ENCODE measurements at regions not wholly inside any gene's neighbourhood (a gene's known extent, or its start where the extent isn't known, plus 50 kb on each side); places are given as distances from the start of the nearest gene placed in this dataset.

DNA sequence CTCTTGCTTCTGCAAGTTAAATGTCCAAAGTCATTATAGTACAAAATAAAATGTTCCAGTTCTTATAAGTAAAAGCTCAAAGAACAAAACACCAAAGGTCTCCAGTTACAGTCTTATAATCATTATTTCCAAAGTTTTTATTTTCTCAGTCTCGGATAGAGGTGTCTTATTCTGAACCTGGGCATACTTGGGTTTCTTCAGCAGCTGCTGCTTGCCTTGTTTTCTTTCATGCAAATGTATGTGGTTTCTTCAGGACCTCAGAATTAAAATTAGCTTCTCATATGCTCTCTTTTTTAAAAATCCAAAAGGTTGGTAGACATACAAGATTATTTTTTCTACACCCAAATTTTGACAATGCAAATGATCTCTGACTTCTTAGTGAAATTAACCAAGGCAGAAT, 383.0 kb downstream of the METTL4 start:
- Mint-ChIP-seq H3K4me3 (no peak overlapping the region), H3K4me1 (no peaks in the 10 kb centered on the region), H3K9me3 (peaks cover 23% of the 10 kb centered on the region), H3K27me3 (ENCODE audit: low read depth) (no peaks in the 10 kb centered on the region; the same call in 1 of the 2 replicates), H3K27ac (no peak overlapping the region), H3K36me3 (peaks cover 6% of the 10 kb centered on the region; the same call in 1 of the 2 replicates)
- ATAC-seq (no peak), DNase-seq (ENCODE audit: low spot score) (no peak)
- TF ChIP-seq, protein P1, sequence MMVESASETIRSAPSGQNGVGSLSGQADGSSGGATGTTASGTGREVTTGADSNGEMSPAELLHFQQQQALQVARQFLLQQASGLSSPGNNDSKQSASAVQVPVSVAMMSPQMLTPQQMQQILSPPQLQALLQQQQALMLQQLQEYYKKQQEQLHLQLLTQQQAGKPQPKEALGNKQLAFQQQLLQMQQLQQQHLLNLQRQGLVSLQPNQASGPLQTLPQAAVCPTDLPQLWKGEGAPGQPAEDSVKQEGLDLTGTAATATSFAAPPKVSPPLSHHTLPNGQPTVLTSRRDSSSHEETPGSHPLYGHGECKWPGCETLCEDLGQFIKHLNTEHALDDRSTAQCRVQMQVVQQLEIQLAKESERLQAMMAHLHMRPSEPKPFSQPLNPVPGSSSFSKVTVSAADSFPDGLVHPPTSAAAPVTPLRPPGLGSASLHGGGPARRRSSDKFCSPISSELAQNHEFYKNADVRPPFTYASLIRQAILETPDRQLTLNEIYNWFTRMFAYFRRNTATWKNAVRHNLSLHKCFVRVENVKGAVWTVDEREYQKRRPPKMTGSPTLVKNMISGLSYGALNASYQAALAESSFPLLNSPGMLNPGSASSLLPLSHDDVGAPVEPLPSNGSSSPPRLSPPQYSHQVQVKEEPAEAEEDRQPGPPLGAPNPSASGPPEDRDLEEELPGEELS (CRISPR knock-in tag; IDR thresholded peaks at IDR 0.05) = no peak
- TF ChIP-seq GRHL2 (CRISPR knock-in tag; IDR thresholded peaks at IDR 0.05; ENCODE audit: insufficient replicate concordance, severe bottlenecking) = no peak
- ChIA-PET CTCF (no interaction called here), POLR2A (no interaction called here)

DNA sequence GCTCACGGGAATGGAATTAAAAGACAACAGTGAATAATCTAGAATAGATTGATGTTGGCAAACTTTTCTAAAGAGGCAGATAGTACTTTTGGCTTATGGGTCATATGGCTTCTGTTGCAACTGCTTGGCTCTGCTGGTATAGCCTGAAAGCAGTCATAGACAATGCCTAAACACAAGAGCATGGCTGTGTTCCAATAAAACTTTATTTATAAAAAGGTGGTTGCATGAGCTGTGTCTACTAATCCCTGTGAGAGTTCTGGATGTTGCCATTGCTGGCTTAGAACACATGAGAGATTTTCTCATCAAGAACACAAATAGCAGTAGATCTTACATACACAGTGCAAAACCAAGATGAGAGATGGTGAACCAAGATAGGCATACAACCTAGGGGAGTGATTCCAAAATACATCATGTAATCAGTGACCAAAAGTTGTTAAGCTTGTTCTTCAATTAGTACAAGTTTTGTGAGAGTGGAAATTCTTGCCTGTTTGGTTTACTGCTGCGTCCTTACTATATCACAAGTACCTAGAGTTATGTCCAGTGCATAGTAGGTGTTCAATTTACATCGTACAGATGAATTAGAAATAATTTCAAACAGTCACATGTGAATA, 380.0 kb downstream of the METTL4 start:
- no peak overlapping the region for H3K4me3 Mint-ChIP-seq
- H3K27me3 Mint-ChIP-seq (ENCODE audit: low read depth) = no peaks in the 10 kb centered on the region
- H3K36me3 Mint-ChIP-seq = peaks cover 17% of the 10 kb centered on the region
- H3K27ac Mint-ChIP-seq = no peak overlapping the region
- no peaks in the 10 kb centered on the region for H3K4me1 Mint-ChIP-seq
- POLR2A ChIA-PET = no interaction called here
- ATAC-seq (no peak), DNase-seq (ENCODE audit: low spot score) (no peak)
- CTCF ChIA-PET = no interaction called here
- peaks cover 48% of the 10 kb centered on the region for H3K9me3 Mint-ChIP-seq
- TF ChIP-seq, protein P2, sequence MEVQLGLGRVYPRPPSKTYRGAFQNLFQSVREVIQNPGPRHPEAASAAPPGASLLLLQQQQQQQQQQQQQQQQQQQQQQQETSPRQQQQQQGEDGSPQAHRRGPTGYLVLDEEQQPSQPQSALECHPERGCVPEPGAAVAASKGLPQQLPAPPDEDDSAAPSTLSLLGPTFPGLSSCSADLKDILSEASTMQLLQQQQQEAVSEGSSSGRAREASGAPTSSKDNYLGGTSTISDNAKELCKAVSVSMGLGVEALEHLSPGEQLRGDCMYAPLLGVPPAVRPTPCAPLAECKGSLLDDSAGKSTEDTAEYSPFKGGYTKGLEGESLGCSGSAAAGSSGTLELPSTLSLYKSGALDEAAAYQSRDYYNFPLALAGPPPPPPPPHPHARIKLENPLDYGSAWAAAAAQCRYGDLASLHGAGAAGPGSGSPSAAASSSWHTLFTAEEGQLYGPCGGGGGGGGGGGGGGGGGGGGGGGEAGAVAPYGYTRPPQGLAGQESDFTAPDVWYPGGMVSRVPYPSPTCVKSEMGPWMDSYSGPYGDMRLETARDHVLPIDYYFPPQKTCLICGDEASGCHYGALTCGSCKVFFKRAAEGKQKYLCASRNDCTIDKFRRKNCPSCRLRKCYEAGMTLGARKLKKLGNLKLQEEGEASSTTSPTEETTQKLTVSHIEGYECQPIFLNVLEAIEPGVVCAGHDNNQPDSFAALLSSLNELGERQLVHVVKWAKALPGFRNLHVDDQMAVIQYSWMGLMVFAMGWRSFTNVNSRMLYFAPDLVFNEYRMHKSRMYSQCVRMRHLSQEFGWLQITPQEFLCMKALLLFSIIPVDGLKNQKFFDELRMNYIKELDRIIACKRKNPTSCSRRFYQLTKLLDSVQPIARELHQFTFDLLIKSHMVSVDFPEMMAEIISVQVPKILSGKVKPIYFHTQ (CRISPR knock-in tag; IDR thresholded peaks at IDR 0.05) = no peak
- TF ChIP-seq NR3C1 (CRISPR knock-in tag; conservative IDR thresholded peaks at IDR 0.05; ENCODE audit: low read depth) (no peak), SMAD3 (CRISPR knock-in tag; IDR thresholded peaks at IDR 0.05; ENCODE audit: borderline replicate concordance) (no peak), ZNF121 (CRISPR knock-in tag; IDR thresholded peaks at IDR 0.05) (no peak), ESRRA (CRISPR knock-in tag; IDR thresholded peaks at IDR 0.05; ENCODE audit: borderline replicate concordance) (no peak), HMGA2 (CRISPR knock-in tag; IDR thresholded peaks at IDR 0.05) (no peak), ZNF317 (CRISPR knock-in tag; IDR thresholded peaks at IDR 0.05; ENCODE audit: borderline replicate concordance, low read depth) (no peak), TEAD1 (CRISPR knock-in tag; IDR thresholded peaks at IDR 0.05) (no peak), PRRX2 (CRISPR knock-in tag; IDR thresholded peaks at IDR 0.05) (no peak), FOXK1 (CRISPR knock-in tag; IDR thresholded peaks at IDR 0.05) (no peak), ZNF263 (CRISPR knock-in tag; IDR thresholded peaks at IDR 0.05; ENCODE audit: low read depth) (no peak)
- TF ChIP-seq, protein P3, sequence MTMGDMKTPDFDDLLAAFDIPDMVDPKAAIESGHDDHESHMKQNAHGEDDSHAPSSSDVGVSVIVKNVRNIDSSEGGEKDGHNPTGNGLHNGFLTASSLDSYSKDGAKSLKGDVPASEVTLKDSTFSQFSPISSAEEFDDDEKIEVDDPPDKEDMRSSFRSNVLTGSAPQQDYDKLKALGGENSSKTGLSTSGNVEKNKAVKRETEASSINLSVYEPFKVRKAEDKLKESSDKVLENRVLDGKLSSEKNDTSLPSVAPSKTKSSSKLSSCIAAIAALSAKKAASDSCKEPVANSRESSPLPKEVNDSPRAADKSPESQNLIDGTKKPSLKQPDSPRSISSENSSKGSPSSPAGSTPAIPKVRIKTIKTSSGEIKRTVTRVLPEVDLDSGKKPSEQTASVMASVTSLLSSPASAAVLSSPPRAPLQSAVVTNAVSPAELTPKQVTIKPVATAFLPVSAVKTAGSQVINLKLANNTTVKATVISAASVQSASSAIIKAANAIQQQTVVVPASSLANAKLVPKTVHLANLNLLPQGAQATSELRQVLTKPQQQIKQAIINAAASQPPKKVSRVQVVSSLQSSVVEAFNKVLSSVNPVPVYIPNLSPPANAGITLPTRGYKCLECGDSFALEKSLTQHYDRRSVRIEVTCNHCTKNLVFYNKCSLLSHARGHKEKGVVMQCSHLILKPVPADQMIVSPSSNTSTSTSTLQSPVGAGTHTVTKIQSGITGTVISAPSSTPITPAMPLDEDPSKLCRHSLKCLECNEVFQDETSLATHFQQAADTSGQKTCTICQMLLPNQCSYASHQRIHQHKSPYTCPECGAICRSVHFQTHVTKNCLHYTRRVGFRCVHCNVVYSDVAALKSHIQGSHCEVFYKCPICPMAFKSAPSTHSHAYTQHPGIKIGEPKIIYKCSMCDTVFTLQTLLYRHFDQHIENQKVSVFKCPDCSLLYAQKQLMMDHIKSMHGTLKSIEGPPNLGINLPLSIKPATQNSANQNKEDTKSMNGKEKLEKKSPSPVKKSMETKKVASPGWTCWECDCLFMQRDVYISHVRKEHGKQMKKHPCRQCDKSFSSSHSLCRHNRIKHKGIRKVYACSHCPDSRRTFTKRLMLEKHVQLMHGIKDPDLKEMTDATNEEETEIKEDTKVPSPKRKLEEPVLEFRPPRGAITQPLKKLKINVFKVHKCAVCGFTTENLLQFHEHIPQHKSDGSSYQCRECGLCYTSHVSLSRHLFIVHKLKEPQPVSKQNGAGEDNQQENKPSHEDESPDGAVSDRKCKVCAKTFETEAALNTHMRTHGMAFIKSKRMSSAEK (CRISPR knock-in tag; IDR thresholded peaks at IDR 0.05; ENCODE audit: borderline replicate concordance) = no peak
- TF ChIP-seq, protein P4, sequence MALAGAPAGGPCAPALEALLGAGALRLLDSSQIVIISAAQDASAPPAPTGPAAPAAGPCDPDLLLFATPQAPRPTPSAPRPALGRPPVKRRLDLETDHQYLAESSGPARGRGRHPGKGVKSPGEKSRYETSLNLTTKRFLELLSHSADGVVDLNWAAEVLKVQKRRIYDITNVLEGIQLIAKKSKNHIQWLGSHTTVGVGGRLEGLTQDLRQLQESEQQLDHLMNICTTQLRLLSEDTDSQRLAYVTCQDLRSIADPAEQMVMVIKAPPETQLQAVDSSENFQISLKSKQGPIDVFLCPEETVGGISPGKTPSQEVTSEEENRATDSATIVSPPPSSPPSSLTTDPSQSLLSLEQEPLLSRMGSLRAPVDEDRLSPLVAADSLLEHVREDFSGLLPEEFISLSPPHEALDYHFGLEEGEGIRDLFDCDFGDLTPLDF (CRISPR knock-in tag; IDR thresholded peaks at IDR 0.05) = no peak
- TF ChIP-seq, protein P5, sequence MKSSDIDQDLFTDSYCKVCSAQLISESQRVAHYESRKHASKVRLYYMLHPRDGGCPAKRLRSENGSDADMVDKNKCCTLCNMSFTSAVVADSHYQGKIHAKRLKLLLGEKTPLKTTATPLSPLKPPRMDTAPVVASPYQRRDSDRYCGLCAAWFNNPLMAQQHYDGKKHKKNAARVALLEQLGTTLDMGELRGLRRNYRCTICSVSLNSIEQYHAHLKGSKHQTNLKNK (CRISPR knock-in tag; IDR thresholded peaks at IDR 0.05) = no peak
- TF ChIP-seq, protein P6, sequence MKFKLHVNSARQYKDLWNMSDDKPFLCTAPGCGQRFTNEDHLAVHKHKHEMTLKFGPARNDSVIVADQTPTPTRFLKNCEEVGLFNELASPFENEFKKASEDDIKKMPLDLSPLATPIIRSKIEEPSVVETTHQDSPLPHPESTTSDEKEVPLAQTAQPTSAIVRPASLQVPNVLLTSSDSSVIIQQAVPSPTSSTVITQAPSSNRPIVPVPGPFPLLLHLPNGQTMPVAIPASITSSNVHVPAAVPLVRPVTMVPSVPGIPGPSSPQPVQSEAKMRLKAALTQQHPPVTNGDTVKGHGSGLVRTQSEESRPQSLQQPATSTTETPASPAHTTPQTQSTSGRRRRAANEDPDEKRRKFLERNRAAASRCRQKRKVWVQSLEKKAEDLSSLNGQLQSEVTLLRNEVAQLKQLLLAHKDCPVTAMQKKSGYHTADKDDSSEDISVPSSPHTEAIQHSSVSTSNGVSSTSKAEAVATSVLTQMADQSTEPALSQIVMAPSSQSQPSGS (CRISPR knock-in tag; IDR thresholded peaks at IDR 0.05; ENCODE audit: borderline replicate concordance, low read depth) = no peak
- TF ChIP-seq, protein P7, sequence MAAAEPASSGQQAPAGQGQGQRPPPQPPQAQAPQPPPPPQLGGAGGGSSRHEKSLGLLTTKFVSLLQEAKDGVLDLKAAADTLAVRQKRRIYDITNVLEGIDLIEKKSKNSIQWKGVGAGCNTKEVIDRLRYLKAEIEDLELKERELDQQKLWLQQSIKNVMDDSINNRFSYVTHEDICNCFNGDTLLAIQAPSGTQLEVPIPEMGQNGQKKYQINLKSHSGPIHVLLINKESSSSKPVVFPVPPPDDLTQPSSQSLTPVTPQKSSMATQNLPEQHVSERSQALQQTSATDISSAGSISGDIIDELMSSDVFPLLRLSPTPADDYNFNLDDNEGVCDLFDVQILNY (CRISPR knock-in tag; IDR thresholded peaks at IDR 0.05) = no peak
- TF ChIP-seq, protein P8, sequence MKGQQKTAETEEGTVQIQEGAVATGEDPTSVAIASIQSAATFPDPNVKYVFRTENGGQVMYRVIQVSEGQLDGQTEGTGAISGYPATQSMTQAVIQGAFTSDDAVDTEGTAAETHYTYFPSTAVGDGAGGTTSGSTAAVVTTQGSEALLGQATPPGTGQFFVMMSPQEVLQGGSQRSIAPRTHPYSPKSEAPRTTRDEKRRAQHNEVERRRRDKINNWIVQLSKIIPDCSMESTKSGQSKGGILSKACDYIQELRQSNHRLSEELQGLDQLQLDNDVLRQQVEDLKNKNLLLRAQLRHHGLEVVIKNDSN (CRISPR knock-in tag; IDR thresholded peaks at IDR 0.05) = no peak

All from WTC11 (cell line).